ENCODE measurements at regions not wholly inside any gene's neighbourhood (a gene's known extent, or its start where the extent isn't known, plus 50 kb on each side); places are given as distances from the start of the nearest gene placed in this dataset.

- no peak for TF ChIP-seq POLR2A (IDR thresholded peaks at IDR 0.05)
- TF ChIP-seq, protein P1, sequence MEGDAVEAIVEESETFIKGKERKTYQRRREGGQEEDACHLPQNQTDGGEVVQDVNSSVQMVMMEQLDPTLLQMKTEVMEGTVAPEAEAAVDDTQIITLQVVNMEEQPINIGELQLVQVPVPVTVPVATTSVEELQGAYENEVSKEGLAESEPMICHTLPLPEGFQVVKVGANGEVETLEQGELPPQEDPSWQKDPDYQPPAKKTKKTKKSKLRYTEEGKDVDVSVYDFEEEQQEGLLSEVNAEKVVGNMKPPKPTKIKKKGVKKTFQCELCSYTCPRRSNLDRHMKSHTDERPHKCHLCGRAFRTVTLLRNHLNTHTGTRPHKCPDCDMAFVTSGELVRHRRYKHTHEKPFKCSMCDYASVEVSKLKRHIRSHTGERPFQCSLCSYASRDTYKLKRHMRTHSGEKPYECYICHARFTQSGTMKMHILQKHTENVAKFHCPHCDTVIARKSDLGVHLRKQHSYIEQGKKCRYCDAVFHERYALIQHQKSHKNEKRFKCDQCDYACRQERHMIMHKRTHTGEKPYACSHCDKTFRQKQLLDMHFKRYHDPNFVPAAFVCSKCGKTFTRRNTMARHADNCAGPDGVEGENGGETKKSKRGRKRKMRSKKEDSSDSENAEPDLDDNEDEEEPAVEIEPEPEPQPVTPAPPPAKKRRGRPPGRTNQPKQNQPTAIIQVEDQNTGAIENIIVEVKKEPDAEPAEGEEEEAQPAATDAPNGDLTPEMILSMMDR (IDR thresholded peaks at IDR 0.05): no peak
- H3K27ac ChIP-seq: no peak overlapping the region
- H3K36me3 ChIP-seq: no peaks in the 10 kb centered on the region
- 94 to 96% (median 96%) methylated on average over 3 to 9 of the region's 9 CpGs for WGBS, 4 donors
- peaks cover 0 to 48% (median 35%) of the 10 kb centered on the region in 12 donors for H3K9me3 ChIP-seq
- ATAC-seq (no peak), DNase-seq (no peak)
- intact Hi-C loops (cut with DNase I): loop anchor here in 1 of 10 donors (10.0 kb wide), 1 partner anchor 185 kb away; no protein-coding TSS in a partner anchor
- H3K4me3 ChIP-seq: no peak overlapping the region
- peaks cover 0 to 8% (median 0%) of the 10 kb centered on the region in 12 donors for H3K4me1 ChIP-seq
- no peaks in the 10 kb centered on the region for H3K27me3 ChIP-seq
These were observed 636.8 kb upstream of the KCNMB2 start for GRCh38 chr3:177899275-177900067.

DNA sequence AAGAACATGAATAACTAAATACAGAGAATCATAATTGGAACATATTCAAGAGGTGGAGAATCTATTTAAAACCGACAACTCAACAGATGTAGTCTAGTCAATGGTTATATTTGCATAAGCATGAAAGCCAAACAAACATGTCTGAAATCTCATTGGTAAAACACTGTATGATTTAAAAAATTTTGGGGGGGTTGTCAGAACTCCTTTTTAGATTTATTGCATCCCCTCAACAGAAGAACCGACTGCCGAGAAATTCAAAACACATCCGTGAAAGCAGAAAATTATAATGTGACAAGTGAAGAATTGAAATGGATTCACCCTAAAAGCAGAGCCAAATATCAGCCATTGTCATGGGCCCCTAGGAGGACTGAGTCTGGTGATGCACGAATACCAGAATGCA, 633.4 kb upstream of the KCNMB2 start:
- TF ChIP-seq, protein P1 (IDR thresholded peaks at IDR 0.05): no peak
- no peak for TF ChIP-seq POLR2A (IDR thresholded peaks at IDR 0.05)
- H3K36me3 ChIP-seq: no peaks in the 10 kb centered on the region
- ATAC-seq (no peak), DNase-seq (no peak)
- H3K4me3 ChIP-seq: no peak overlapping the region
- H3K4me1 ChIP-seq: peaks cover 0 to 31% (median 12%) of the 10 kb centered on the region in 12 donors
- peaks cover 0 to 35% (median 25%) of the 10 kb centered on the region in 12 donors for H3K9me3 ChIP-seq
- intact Hi-C loops (cut with DNase I): loop anchor here in 1 of 10 donors (10.0 kb wide), 1 partner anchor 188 kb away; no protein-coding TSS in a partner anchor
- H3K27ac ChIP-seq: no peak overlapping the region
- no peaks in the 10 kb centered on the region for H3K27me3 ChIP-seq
- WGBS, 4 donors: 93 to 96% (median 94%) methylated on average over 5 of the region's 5 CpGs

DNA sequence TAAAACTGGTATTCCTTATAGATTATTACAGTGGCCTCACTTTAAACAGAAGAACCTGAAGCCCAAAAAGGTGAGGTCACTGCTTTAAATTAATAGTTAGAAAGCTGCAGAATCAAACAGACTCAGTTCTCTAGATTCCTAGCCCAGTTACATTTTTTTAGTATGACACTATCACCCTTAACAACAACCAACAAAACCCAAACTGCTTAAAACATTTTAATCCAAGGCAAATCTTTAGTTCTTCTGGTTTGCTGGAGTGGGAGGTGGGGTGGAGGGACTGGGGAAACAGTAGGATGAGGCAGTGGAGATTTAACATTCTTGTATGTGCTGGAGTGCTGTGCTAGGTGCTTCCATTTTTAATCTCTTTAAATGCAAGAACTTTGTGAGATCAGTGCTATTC, 631.6 kb upstream of the KCNMB2 start:
- ATAC-seq (no peak), DNase-seq (no peak)
- peak overlapping the region in 6 of 12 donors; percentile 49 to 72 (median 62) for H3K27ac ChIP-seq
- H3K9me3 ChIP-seq: peaks cover 0 to 18% (median 12%) of the 10 kb centered on the region in 12 donors
- H3K4me3 ChIP-seq: no peak overlapping the region
- H3K27me3 ChIP-seq: no peaks in the 10 kb centered on the region
- no peaks in the 10 kb centered on the region for H3K36me3 ChIP-seq
- H3K4me1 ChIP-seq: peaks cover 0 to 31% (median 12%) of the 10 kb centered on the region in 12 donors
- TF ChIP-seq, protein P1 (IDR thresholded peaks at IDR 0.05): no peak
- TF ChIP-seq POLR2A (IDR thresholded peaks at IDR 0.05): no peak
- intact Hi-C loops (cut with DNase I): loop anchor here in 1 of 10 donors (10.0 kb wide), 1 partner anchor 190 kb away; no protein-coding TSS in a partner anchor

All from heart left ventricle (tissue), 16 donors.